MM.1S (cell line): ENCODE measurements at regions not wholly inside any gene's neighbourhood (a gene's known extent, or its start where the extent isn't known, plus 50 kb on each side); places are given as distances from the start of the nearest gene placed in this dataset.

ENCODE experiments used
- EZH2 ChIP-seq: fragments of 300-600 bp; sonication (generic); optimal IDR thresholded peaks from 2 replicates; pipeline ENCODE3; 2017; ENCODE audit warnings: low read depth, mild to moderate bottlenecking, antibody characterized with exemption, low read length, mixed read lengths
- EZH2phosphoT487 ChIP-seq: fragments of 300-600 bp; sonication (generic); IDR thresholded peaks from 2 replicates; pipeline ENCODE4 v1.6.1; 2018; ENCODE audit warnings: antibody characterized with exemption, low read length
- TF ChIP-seq, protein P1 (sequence below): fragments of 300-600 bp; sonication (generic); IDR thresholded peaks from 2 replicates; pipeline ENCODE4 v1.5.1; 2016; ENCODE audit warnings: antibody characterized with exemption, low read length, mixed read lengths

DNA sequence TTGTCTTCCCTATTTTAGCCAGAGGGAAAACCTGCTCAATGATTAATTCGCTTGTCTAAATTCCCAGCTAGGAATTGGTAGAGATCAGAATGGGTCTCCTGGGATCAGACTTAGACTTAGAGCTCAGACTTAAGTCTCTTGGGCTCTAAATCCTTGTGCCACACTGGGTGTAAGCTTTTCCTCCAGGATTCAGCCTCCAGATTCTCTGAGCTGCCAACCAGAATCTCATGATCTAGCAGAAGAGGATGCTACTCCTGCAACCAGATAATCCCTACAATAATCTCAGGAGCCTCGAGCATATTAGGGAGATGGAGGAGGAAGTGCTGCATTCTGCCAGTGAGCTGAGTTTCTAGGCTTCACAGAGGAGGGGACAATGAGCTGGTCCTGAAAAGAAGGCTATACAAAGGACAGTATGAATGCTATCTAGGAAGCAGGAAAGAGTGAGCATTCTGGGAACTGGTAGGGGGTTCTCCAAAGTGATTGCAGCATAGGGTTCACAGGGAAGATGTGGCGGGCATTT, 211.6 kb upstream of the SESN3 start:
- TF ChIP-seq EZH2 (no peak), EZH2phosphoT487 (no peak)
- TF ChIP-seq, protein P1, sequence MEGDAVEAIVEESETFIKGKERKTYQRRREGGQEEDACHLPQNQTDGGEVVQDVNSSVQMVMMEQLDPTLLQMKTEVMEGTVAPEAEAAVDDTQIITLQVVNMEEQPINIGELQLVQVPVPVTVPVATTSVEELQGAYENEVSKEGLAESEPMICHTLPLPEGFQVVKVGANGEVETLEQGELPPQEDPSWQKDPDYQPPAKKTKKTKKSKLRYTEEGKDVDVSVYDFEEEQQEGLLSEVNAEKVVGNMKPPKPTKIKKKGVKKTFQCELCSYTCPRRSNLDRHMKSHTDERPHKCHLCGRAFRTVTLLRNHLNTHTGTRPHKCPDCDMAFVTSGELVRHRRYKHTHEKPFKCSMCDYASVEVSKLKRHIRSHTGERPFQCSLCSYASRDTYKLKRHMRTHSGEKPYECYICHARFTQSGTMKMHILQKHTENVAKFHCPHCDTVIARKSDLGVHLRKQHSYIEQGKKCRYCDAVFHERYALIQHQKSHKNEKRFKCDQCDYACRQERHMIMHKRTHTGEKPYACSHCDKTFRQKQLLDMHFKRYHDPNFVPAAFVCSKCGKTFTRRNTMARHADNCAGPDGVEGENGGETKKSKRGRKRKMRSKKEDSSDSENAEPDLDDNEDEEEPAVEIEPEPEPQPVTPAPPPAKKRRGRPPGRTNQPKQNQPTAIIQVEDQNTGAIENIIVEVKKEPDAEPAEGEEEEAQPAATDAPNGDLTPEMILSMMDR = no peak
